BLaER1 (cell line): ENCODE measurements at regions not wholly inside any gene's neighbourhood (a gene's known extent, or its start where the extent isn't known, plus 50 kb on each side); places are given as distances from the start of the nearest gene placed in this dataset.

Experiments used
- H3K27ac ChIP-seq: shearing (Covaris generic); formaldehyde crosslinking; 2 replicates; pipeline ENCODE4 v1.8.1; 2022
- H3K27me3 ChIP-seq: shearing (Covaris generic); formaldehyde crosslinking; 2 replicates; pipeline ENCODE4 v1.8.1; 2022
- H3K36me3 ChIP-seq: shearing (Covaris generic); formaldehyde crosslinking; 2 replicates; pipeline ENCODE4 v1.8.1; 2022
- H3K4me1 ChIP-seq: shearing (Covaris generic); formaldehyde crosslinking; 2 replicates; pipeline ENCODE4 v1.8.1; 2022
- H3K4me2 ChIP-seq: shearing (Covaris generic); formaldehyde crosslinking; 2 replicates; pipeline ENCODE4 v1.8.1; 2022
- H3K4me3 ChIP-seq: shearing (Covaris generic); formaldehyde crosslinking; 2 replicates; pipeline ENCODE4 v1.8.1; 2022
- H3K9ac ChIP-seq: shearing (Covaris generic); formaldehyde crosslinking; 2 replicates; pipeline ENCODE4 v1.8.1; 2022
- H3K9me3 ChIP-seq: shearing (Covaris generic); formaldehyde crosslinking; 2 replicates; pipeline ENCODE4 v1.8.1; 2022
- H4K20me1 ChIP-seq: shearing (Covaris generic); formaldehyde crosslinking; 2 replicates; pipeline ENCODE4 v1.8.1; 2022
- Cebpa-rat ChIP-seq: shearing (Covaris generic); IDR thresholded peaks from 2 replicates; pipeline ENCODE4 v1.8.1; 2022

DNA sequence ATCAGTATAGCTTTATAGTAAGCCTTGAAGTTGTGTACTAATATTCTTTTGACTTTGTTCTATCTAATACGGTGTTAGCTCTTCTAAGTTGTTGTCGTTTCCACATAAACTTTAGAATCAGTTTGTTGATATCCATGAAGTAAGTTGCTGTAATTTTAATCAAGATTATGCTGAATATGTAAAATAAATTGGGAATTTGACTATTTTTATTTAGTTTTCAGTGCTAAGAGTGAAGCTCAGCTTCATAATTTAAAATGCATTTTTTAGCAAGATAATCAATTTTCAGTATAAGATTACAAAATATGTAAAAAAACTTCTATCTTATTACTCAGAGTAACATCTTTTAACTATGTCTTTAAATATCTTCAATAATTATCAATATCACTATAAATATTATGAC is 1374.8 kb downstream of the PCDH7 start:
- Histone ChIP-seq H4K20me1 (no peaks in the 10 kb centered on the region), H3K27ac (no peak overlapping the region), H3K4me2 (no peak overlapping the region), H3K9ac (no peak overlapping the region), H3K36me3 (no peaks in the 10 kb centered on the region), H3K4me3 (no peak overlapping the region), H3K27me3 (no peaks in the 10 kb centered on the region), H3K4me1 (no peaks in the 10 kb centered on the region), H3K9me3 (no peaks in the 10 kb centered on the region)
- no peak for TF ChIP-seq Cebpa-rat

GRCh38 chr4:32102896-32103295 is 1382.7 kb downstream of the PCDH7 start:
- no peaks in the 10 kb centered on the region for H4K20me1 ChIP-seq
- H3K4me3 ChIP-seq = no peak overlapping the region
- no peaks in the 10 kb centered on the region for H3K27me3 ChIP-seq
- no peak overlapping the region for H3K27ac ChIP-seq
- H3K4me1 ChIP-seq = no peaks in the 10 kb centered on the region
- no peaks in the 10 kb centered on the region for H3K9me3 ChIP-seq
- no peak overlapping the region for H3K9ac ChIP-seq
- H3K4me2 ChIP-seq = no peak overlapping the region
- H3K36me3 ChIP-seq = no peaks in the 10 kb centered on the region
- no peak for TF ChIP-seq Cebpa-rat

GRCh38 chr4:32106767-32107166 is 1386.6 kb downstream of the PCDH7 start:
- no peak overlapping the region for H3K27ac ChIP-seq
- no peaks in the 10 kb centered on the region for H4K20me1 ChIP-seq
- H3K27me3 ChIP-seq = no peaks in the 10 kb centered on the region
- no peak overlapping the region for H3K4me2 ChIP-seq
- H3K9me3 ChIP-seq = no peaks in the 10 kb centered on the region
- no peak overlapping the region for H3K9ac ChIP-seq
- no peak for TF ChIP-seq Cebpa-rat
- H3K36me3 ChIP-seq = no peaks in the 10 kb centered on the region
- H3K4me1 ChIP-seq = no peaks in the 10 kb centered on the region
- H3K4me3 ChIP-seq = no peak overlapping the region

DNA sequence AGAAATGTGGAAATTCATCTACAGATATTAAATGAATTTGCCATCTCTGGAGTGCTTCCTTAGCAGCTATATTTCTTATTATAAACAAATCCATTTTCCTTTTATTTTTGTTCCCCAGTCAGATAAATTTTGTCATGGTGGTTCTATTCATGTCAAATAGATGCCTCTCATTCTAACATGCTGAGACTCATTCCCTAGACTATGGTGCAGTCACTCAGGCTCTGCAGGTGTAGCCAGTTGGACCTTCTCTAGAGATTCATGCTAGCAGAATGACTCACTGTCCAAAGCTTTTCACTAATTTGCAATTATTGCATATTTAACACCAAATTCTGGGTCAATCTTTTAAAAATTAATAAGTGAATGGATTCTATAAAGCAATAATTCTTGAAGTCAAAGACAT is 1392.7 kb downstream of the PCDH7 start:
- Histone ChIP-seq H4K20me1 (no peaks in the 10 kb centered on the region), H3K27ac (no peak overlapping the region), H3K4me3 (no peak overlapping the region), H3K4me1 (no peaks in the 10 kb centered on the region), H3K27me3 (no peaks in the 10 kb centered on the region), H3K4me2 (no peak overlapping the region), H3K36me3 (no peaks in the 10 kb centered on the region), H3K9ac (no peak overlapping the region), H3K9me3 (no peaks in the 10 kb centered on the region)
- no peak for TF ChIP-seq Cebpa-rat

DNA sequence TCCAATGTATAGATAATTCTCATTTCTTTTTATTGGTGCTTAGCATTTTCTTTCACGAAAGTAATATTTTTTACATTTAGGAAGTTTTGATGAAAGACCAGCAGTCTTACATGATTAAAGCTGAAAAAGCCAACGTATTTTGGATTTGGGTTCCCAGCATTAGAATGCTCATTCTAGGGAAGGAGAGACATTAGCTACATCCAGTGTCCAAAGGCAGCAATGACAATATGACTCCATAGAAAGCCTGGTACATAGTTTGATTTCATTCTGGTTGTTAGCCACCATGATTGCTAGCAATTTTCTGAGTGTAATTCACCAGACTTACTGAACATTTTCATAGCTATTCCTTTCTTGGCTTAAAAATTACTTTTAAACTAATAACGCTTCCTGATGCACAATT is 1397.5 kb downstream of the PCDH7 start:
- H3K36me3 ChIP-seq = no peaks in the 10 kb centered on the region
- H4K20me1 ChIP-seq = no peaks in the 10 kb centered on the region
- H3K9me3 ChIP-seq = no peaks in the 10 kb centered on the region
- H3K27me3 ChIP-seq = no peaks in the 10 kb centered on the region
- TF ChIP-seq Cebpa-rat = no peak
- no peak overlapping the region for H3K27ac ChIP-seq
- H3K9ac ChIP-seq = no peak overlapping the region
- H3K4me1 ChIP-seq = no peaks in the 10 kb centered on the region
- H3K4me3 ChIP-seq = no peak overlapping the region
- H3K4me2 ChIP-seq = no peak overlapping the region

DNA sequence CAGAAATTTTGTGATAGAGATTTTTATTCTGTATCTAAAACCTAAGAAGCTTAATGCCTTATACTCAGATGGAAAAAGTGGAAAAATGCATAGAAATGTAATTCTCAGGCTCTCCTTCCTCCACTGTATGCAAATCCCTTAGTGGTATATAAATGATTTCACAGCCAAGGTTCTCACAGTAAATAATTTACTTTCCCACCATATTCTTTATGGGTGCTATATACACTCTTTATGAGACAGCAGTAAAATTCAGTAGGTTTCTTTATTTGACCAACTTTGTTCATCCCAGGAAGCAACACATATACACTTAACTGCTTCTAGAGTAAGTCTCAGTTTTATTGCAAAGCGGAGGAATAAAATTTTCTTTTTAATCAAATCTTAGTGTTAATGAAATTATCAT is 1399.7 kb downstream of the PCDH7 start:
- Histone ChIP-seq H3K27ac (no peak overlapping the region), H3K36me3 (no peaks in the 10 kb centered on the region), H3K4me3 (no peak overlapping the region), H3K9me3 (no peaks in the 10 kb centered on the region), H3K9ac (no peak overlapping the region), H3K4me2 (no peak overlapping the region), H3K27me3 (no peaks in the 10 kb centered on the region), H4K20me1 (no peaks in the 10 kb centered on the region), H3K4me1 (no peaks in the 10 kb centered on the region)
- no peak for TF ChIP-seq Cebpa-rat

GRCh38 chr4:32128549-32128948 is 1408.4 kb downstream of the PCDH7 start:
- TF ChIP-seq Cebpa-rat = no peak
- Histone ChIP-seq H3K9ac (no peak overlapping the region), H3K9me3 (no peaks in the 10 kb centered on the region), H3K27ac (no peak overlapping the region), H3K4me3 (no peak overlapping the region), H4K20me1 (no peaks in the 10 kb centered on the region), H3K36me3 (no peaks in the 10 kb centered on the region), H3K4me1 (peaks cover 6% of the 10 kb centered on the region), H3K4me2 (no peak overlapping the region), H3K27me3 (no peaks in the 10 kb centered on the region)

- no peak overlapping the region for H3K4me2 ChIP-seq
- H3K4me1 ChIP-seq = peaks cover 6% of the 10 kb centered on the region
- H3K27me3 ChIP-seq = no peaks in the 10 kb centered on the region
- no peak overlapping the region for H3K4me3 ChIP-seq
- H3K27ac ChIP-seq = no peak overlapping the region
- no peak overlapping the region for H3K9ac ChIP-seq
- H4K20me1 ChIP-seq = no peaks in the 10 kb centered on the region
- no peak for TF ChIP-seq Cebpa-rat
- H3K9me3 ChIP-seq = no peaks in the 10 kb centered on the region
- no peaks in the 10 kb centered on the region for H3K36me3 ChIP-seq
Observed at GRCh38 chr4:32129967-32130366, 1409.8 kb downstream of the PCDH7 start.

GRCh38 chr4:32133141-32133540 is 1413.0 kb downstream of the PCDH7 start:
- no peak overlapping the region for H3K27ac ChIP-seq
- no peak for TF ChIP-seq Cebpa-rat

GRCh38 chr4:32133734-32134133 is 1413.6 kb downstream of the PCDH7 start:
- Histone ChIP-seq H3K4me1 (no peaks in the 10 kb centered on the region), H4K20me1 (no peaks in the 10 kb centered on the region), H3K27me3 (no peaks in the 10 kb centered on the region), H3K9ac (no peak overlapping the region), H3K36me3 (no peaks in the 10 kb centered on the region), H3K4me3 (no peak overlapping the region), H3K9me3 (no peaks in the 10 kb centered on the region), H3K4me2 (no peak overlapping the region), H3K27ac (no peak overlapping the region)
- no peak for TF ChIP-seq Cebpa-rat

More at GRCh38 chr4:32133141-32133540, 1413.0 kb downstream of the PCDH7 start:
- Histone ChIP-seq H3K36me3 (no peaks in the 10 kb centered on the region), H3K4me1 (no peaks in the 10 kb centered on the region), H3K9ac (no peak overlapping the region), H3K4me3 (no peak overlapping the region), H3K27me3 (no peaks in the 10 kb centered on the region), H3K4me2 (no peak overlapping the region), H4K20me1 (no peaks in the 10 kb centered on the region), H3K9me3 (no peaks in the 10 kb centered on the region)

GRCh38 chr4:32135642-32136041 is 1415.5 kb downstream of the PCDH7 start:
- H4K20me1 ChIP-seq = no peaks in the 10 kb centered on the region
- H3K4me1 ChIP-seq = no peaks in the 10 kb centered on the region
- H3K4me3 ChIP-seq = no peak overlapping the region
- H3K27me3 ChIP-seq = no peaks in the 10 kb centered on the region
- H3K4me2 ChIP-seq = no peak overlapping the region
- H3K9me3 ChIP-seq = no peaks in the 10 kb centered on the region
- H3K36me3 ChIP-seq = no peaks in the 10 kb centered on the region
- H3K27ac ChIP-seq = no peak overlapping the region
- no peak overlapping the region for H3K9ac ChIP-seq
- TF ChIP-seq Cebpa-rat = no peak
